ENCODE measurements at regions not wholly inside any gene's neighbourhood (a gene's known extent, or its start where the extent isn't known, plus 50 kb on each side); places are given as distances from the start of the nearest gene placed in this dataset.

- TF ChIP-seq EZH2 (IDR thresholded peaks at IDR 0.05) (no peak), POLR2AphosphoS5 (IDR thresholded peaks at IDR 0.05; ENCODE audit: borderline replicate concordance, low read depth, low read length) (no peak), FOXP2 (optimal IDR thresholded peaks at IDR 0.05; ENCODE audit: control extremely low read depth, extremely low read length, insufficient read depth) (no peak)
Measured at GRCh38 chr13:71067165-71067815, 799.7 kb downstream of the DACH1 start.

Measured in SK-N-MC (cell line).